Liver (tissue), 7 donors: ENCODE measurements at regions not wholly inside any gene's neighbourhood (a gene's known extent, or its start where the extent isn't known, plus 50 kb on each side); places are given as distances from the start of the nearest gene placed in this dataset.

Source experiments
- DNase-seq: peaks from one replicate; pipeline ENCODE4 v3.0.0-alpha.2; 2017; ENCODE audit warnings: low spot score
- H3K27ac ChIP-seq, 2 donors: one replicate each; pipeline ENCODE4 v1.7.0; 2013; ENCODE audit warnings: inconsistent platforms in 2 of 2, low read length in 2 of 2, control low read depth in 1 of 2, low read depth in 1 of 2, mild to moderate bottlenecking in 1 of 2
- H3K27me3 ChIP-seq, 4 donors: one replicate each; pipeline versions ENCODE4 v1.6.1 to v1.7.0; 2013; ENCODE audit warnings: low read length in 3 of 4, inconsistent platforms in 1 of 4, mild to moderate bottlenecking in 1 of 4, moderate library complexity in 1 of 4; ENCODE audit not compliant: control insufficient read depth in 4 of 4, insufficient read depth in 4 of 4
- H3K36me3 ChIP-seq, 4 donors: one replicate each; pipeline versions ENCODE4 v1.6.1 to v1.7.0; 2013; ENCODE audit warnings: low read length in 3 of 4, mild to moderate bottlenecking in 3 of 4, low read depth in 1 of 4, moderate library complexity in 1 of 4; ENCODE audit not compliant: control insufficient read depth in 4 of 4, insufficient read depth in 3 of 4
- H3K4me1 ChIP-seq, 4 donors: one replicate each; pipeline versions ENCODE4 v1.6.1 to v1.7.0; 2013; ENCODE audit warnings: low read length in 3 of 4, mild to moderate bottlenecking in 3 of 4, moderate library complexity in 1 of 4; ENCODE audit not compliant: control insufficient read depth in 4 of 4, insufficient read depth in 4 of 4
- H3K4me3 ChIP-seq, 3 donors: one replicate each; pipeline versions ENCODE4 v1.6.1 to v1.7.0; 2013; ENCODE audit warnings: low read length in 3 of 3, control low read depth in 1 of 3, low read depth in 1 of 3, mild to moderate bottlenecking in 1 of 3
- H3K9ac ChIP-seq, 2 donors: one replicate each; pipeline ENCODE4 v1.7.0; 2013; ENCODE audit warnings: low read length in 2 of 2, mild to moderate bottlenecking in 2 of 2, moderate library complexity in 2 of 2, control low read depth in 1 of 2, low read depth in 1 of 2
- H3K9me3 ChIP-seq, 4 donors: one replicate each; pipeline versions ENCODE4 v1.6.1 to v1.7.0; 2013; ENCODE audit warnings: low read length in 3 of 4; ENCODE audit not compliant: control insufficient read depth in 4 of 4
- FOXA1 ChIP-seq: IDR thresholded peaks from 2 replicates; pipeline ENCODE4 v1.6.1; 2016; ENCODE audit warnings: antibody characterized with exemption
- FOXA2 ChIP-seq: IDR thresholded peaks from 2 replicates; pipeline ENCODE4 v1.6.1; 2016; ENCODE audit warnings: antibody characterized with exemption
- GABPA ChIP-seq, 2 donors: IDR thresholded peaks in 1 of 2; conservative IDR thresholded peaks in 1 of 2; 2 replicates each; pipeline ENCODE4 v1.6.1; 2016; ENCODE audit warnings: antibody characterized with exemption in 2 of 2, mild to moderate bottlenecking in 1 of 2, moderate library complexity in 1 of 2
- HNF4A ChIP-seq, 2 donors: conservative IDR thresholded peaks; 2 replicates each; pipeline ENCODE4 v1.6.1; 2016; ENCODE audit warnings: antibody characterized with exemption in 2 of 2, mild to moderate bottlenecking in 2 of 2
- HNF4G ChIP-seq: IDR thresholded peaks from 2 replicates; pipeline ENCODE4 v1.6.1; 2016; ENCODE audit warnings: antibody characterized with exemption
- JUND ChIP-seq, 2 donors: IDR thresholded peaks; 2 replicates each; pipeline ENCODE4 v1.6.1; 2016; ENCODE audit warnings: antibody characterized with exemption in 2 of 2
- NR2F2 ChIP-seq: IDR thresholded peaks from 2 replicates; pipeline ENCODE4 v1.6.1; 2016; ENCODE audit warnings: antibody characterized with exemption
- RAD21 ChIP-seq, 2 donors: IDR thresholded peaks; 2 replicates each; pipeline ENCODE4 v1.6.1; 2016; ENCODE audit warnings: antibody characterized with exemption in 2 of 2, mild to moderate bottlenecking in 2 of 2
- RXRA ChIP-seq, 2 donors: IDR thresholded peaks; 2 replicates each; pipeline ENCODE4 v1.6.1; 2017 to 2018; ENCODE audit warnings: antibody characterized with exemption in 2 of 2, mild to moderate bottlenecking in 1 of 2
- SP1 ChIP-seq: IDR thresholded peaks from 2 replicates; pipeline ENCODE4 v1.6.1; 2018; ENCODE audit warnings: antibody characterized with exemption, mild to moderate bottlenecking
- TAF1 ChIP-seq: conservative IDR thresholded peaks from 2 replicates; pipeline ENCODE4 v1.6.1; 2016; ENCODE audit warnings: antibody characterized with exemption, mild to moderate bottlenecking
- YY1 ChIP-seq: IDR thresholded peaks from 2 replicates; pipeline ENCODE4 v1.6.1; 2016; ENCODE audit warnings: antibody characterized with exemption, mild to moderate bottlenecking
- WGBS: extraction: QIAGEN DNeasy Blood & Tissue Kit; methylation state at CpG from one replicate; pipeline ENCODE4 v1.1.7; 2013; 5-methylcytosine and 5-hydroxymethylcytosine counted together
- TF ChIP-seq, protein P1 (sequence below): IDR thresholded peaks from 2 replicates; pipeline ENCODE4 v1.6.1; 2016; ENCODE audit warnings: antibody characterized with exemption
- TF ChIP-seq, protein P2 (sequence below): IDR thresholded peaks from 2 replicates; pipeline ENCODE4 v1.6.1; 2016; ENCODE audit warnings: antibody characterized with exemption, mild to moderate bottlenecking
- TF ChIP-seq, protein P3 (sequence below): IDR thresholded peaks from 2 replicates; pipeline ENCODE4 v1.6.1; 2016; ENCODE audit warnings: antibody characterized with exemption
- donor health status: healthy.
- donor health status: healthy.
- donor health status: healthy.
- donor health status: healthy.

DNA sequence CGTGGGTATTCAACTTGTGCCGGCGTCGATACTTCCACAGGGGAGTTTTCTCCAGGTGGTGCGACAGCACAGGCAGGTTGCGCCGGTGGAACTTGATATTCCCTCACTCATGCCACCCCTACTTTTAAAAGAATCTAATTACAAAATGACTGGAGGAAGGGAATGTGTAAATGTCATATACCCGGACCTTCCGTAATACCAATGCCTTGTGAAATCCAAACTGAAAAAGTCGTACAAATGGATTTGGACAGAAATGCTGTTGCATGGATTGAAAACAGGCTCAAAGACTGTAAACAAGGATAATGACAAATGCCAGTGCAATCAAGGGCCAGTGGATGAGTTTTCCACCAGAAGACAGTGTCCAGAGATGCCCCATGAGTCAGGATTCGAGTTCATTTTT is 235.3 kb upstream of the USP25 start:
- no peak for TF ChIP-seq NR2F2
- TF ChIP-seq JUND (IDR thresholded peaks at IDR 0.05), result no peak
- TF ChIP-seq HNF4G, result no peak
- TF ChIP-seq FOXA1, result no peak
- no peak overlapping the region for H3K27ac ChIP-seq
- no peaks in the 10 kb centered on the region for H3K9me3 ChIP-seq
- no peaks in the 10 kb centered on the region for H3K4me1 ChIP-seq
- no peaks in the 10 kb centered on the region for H3K27me3 ChIP-seq
- no peak overlapping the region for H3K4me3 ChIP-seq
- no peak overlapping the region for H3K9ac ChIP-seq
- DNase-seq, result no peak
- no peaks in the 10 kb centered on the region for H3K36me3 ChIP-seq
- WGBS, result 97% methylated on average over 11 of the region's 11 CpGs

DNA sequence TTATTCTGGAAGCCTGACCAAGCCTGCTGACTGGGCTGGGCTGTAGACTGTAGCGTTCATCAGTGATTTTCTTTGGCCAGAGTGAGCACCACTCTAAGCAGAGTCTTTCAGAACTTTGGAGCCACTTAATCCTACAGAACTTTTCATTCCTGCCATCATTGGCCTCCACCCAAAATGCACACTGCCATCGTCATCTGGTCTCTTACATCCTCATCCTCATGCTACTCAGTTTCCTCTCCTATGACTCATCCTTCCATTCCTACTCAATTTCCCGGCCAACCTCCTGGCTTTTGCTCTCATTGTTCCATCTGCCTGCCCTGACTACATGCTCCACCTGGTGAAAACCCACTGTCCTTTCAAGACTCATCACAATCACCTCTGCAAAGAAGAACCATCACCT is 233.8 kb upstream of the USP25 start:
- no peaks in the 10 kb centered on the region for H3K36me3 ChIP-seq
- TF ChIP-seq RAD21 (IDR thresholded peaks at IDR 0.05), result no peak
- no peak for TF ChIP-seq NR2F2
- no peak for TF ChIP-seq HNF4G
- no peak for TF ChIP-seq SP1
- TF ChIP-seq FOXA2, result no peak
- TF ChIP-seq RXRA (IDR thresholded peaks at IDR 0.05), result no peak
- TF ChIP-seq GABPA (IDR thresholded peaks at IDR 0.05 in 1 of 2, conservative IDR thresholded peaks at IDR 0.05 in 1 of 2), result no peak
- TF ChIP-seq JUND (IDR thresholded peaks at IDR 0.05), result no peak
- TF ChIP-seq TAF1, result no peak
- no peak for TF ChIP-seq YY1
- WGBS, result 89% methylated on average over 3 of the region's 3 CpGs
- no peak for DNase-seq
- H3K9me3 ChIP-seq, result no peaks in the 10 kb centered on the region
- no peaks in the 10 kb centered on the region for H3K4me1 ChIP-seq
- H3K27ac ChIP-seq, result no peak overlapping the region
- no peak overlapping the region for H3K4me3 ChIP-seq
- H3K27me3 ChIP-seq, result no peaks in the 10 kb centered on the region
- no peak overlapping the region for H3K9ac ChIP-seq

DNA sequence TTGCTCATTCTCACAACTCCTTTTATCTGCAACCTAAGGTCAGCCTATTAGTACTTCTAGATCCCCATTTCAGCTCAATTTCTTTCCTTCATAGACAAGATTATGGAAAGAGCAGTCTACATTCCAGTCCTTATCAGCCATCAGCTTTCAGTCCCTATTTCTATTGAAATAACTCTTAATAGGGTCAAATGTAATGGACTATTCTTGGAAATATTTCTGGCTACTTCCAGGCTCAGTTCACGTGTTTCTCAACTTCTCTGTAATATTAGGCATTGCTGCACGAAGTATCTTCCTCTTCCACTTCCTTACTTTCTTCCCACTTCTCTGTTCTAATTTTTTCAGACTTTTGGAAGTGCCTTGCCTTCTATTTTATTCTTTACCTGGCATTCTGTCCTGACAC is 232.9 kb upstream of the USP25 start:
- 79% methylated on average over 2 of the region's 2 CpGs for WGBS
- Histone ChIP-seq H3K27ac (no peak overlapping the region), H3K27me3 (no peaks in the 10 kb centered on the region), H3K36me3 (no peaks in the 10 kb centered on the region), H3K9ac (no peak overlapping the region), H3K4me3 (no peak overlapping the region), H3K4me1 (no peaks in the 10 kb centered on the region), H3K9me3 (no peaks in the 10 kb centered on the region)
- TF ChIP-seq, protein P1, sequence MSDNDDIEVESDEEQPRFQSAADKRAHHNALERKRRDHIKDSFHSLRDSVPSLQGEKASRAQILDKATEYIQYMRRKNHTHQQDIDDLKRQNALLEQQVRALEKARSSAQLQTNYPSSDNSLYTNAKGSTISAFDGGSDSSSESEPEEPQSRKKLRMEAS, result peak; percentile 20
- TF ChIP-seq RAD21 (IDR thresholded peaks at IDR 0.05), result no peak
- no peak for DNase-seq

DNA sequence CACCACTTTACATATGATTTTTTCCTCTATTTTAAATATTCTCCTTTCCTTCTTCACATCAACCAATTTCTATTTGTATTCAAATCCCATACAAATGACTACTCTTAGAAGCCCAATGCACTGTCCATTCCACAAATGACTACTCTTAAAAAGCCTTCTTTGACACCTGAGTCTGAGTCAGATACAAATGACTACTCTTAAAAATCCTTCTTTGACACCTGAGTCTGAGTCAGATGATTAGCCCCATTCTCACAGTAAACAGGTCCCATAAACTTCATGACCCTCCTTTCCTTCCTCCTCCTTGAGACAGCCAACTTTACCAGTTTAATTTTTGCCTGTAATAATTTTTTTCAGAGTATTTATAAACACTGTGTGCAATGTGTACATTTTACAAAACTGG is 231.3 kb upstream of the USP25 start:
- H3K4me1 ChIP-seq, result no peaks in the 10 kb centered on the region
- TF ChIP-seq JUND (IDR thresholded peaks at IDR 0.05) (no peak), HNF4A (conservative IDR thresholded peaks at IDR 0.05) (no peak), RAD21 (IDR thresholded peaks at IDR 0.05) (no peak), RXRA (IDR thresholded peaks at IDR 0.05) (no peak), GABPA (IDR thresholded peaks at IDR 0.05 in 1 of 2, conservative IDR thresholded peaks at IDR 0.05 in 1 of 2) (no peak), TAF1 (no peak), FOXA2 (no peak)
- TF ChIP-seq, protein P2, sequence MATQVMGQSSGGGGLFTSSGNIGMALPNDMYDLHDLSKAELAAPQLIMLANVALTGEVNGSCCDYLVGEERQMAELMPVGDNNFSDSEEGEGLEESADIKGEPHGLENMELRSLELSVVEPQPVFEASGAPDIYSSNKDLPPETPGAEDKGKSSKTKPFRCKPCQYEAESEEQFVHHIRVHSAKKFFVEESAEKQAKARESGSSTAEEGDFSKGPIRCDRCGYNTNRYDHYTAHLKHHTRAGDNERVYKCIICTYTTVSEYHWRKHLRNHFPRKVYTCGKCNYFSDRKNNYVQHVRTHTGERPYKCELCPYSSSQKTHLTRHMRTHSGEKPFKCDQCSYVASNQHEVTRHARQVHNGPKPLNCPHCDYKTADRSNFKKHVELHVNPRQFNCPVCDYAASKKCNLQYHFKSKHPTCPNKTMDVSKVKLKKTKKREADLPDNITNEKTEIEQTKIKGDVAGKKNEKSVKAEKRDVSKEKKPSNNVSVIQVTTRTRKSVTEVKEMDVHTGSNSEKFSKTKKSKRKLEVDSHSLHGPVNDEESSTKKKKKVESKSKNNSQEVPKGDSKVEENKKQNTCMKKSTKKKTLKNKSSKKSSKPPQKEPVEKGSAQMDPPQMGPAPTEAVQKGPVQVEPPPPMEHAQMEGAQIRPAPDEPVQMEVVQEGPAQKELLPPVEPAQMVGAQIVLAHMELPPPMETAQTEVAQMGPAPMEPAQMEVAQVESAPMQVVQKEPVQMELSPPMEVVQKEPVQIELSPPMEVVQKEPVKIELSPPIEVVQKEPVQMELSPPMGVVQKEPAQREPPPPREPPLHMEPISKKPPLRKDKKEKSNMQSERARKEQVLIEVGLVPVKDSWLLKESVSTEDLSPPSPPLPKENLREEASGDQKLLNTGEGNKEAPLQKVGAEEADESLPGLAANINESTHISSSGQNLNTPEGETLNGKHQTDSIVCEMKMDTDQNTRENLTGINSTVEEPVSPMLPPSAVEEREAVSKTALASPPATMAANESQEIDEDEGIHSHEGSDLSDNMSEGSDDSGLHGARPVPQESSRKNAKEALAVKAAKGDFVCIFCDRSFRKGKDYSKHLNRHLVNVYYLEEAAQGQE, result no peak
- TF ChIP-seq, protein P3, sequence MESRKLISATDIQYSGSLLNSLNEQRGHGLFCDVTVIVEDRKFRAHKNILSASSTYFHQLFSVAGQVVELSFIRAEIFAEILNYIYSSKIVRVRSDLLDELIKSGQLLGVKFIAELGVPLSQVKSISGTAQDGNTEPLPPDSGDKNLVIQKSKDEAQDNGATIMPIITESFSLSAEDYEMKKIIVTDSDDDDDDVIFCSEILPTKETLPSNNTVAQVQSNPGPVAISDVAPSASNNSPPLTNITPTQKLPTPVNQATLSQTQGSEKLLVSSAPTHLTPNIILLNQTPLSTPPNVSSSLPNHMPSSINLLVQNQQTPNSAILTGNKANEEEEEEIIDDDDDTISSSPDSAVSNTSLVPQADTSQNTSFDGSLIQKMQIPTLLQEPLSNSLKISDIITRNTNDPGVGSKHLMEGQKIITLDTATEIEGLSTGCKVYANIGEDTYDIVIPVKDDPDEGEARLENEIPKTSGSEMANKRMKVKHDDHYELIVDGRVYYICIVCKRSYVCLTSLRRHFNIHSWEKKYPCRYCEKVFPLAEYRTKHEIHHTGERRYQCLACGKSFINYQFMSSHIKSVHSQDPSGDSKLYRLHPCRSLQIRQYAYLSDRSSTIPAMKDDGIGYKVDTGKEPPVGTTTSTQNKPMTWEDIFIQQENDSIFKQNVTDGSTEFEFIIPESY, result no peak
- DNase-seq, result no peak
- H3K36me3 ChIP-seq, result no peaks in the 10 kb centered on the region
- H3K4me3 ChIP-seq, result no peak overlapping the region
- H3K27me3 ChIP-seq, result no peaks in the 10 kb centered on the region
- no peaks in the 10 kb centered on the region for H3K9me3 ChIP-seq
- H3K27ac ChIP-seq, result no peak overlapping the region
- no peak overlapping the region for H3K9ac ChIP-seq
